ENCODE measurements at regions not wholly inside any gene's neighbourhood (a gene's known extent, or its start where the extent isn't known, plus 50 kb on each side); places are given as distances from the start of the nearest gene placed in this dataset.

DNA sequence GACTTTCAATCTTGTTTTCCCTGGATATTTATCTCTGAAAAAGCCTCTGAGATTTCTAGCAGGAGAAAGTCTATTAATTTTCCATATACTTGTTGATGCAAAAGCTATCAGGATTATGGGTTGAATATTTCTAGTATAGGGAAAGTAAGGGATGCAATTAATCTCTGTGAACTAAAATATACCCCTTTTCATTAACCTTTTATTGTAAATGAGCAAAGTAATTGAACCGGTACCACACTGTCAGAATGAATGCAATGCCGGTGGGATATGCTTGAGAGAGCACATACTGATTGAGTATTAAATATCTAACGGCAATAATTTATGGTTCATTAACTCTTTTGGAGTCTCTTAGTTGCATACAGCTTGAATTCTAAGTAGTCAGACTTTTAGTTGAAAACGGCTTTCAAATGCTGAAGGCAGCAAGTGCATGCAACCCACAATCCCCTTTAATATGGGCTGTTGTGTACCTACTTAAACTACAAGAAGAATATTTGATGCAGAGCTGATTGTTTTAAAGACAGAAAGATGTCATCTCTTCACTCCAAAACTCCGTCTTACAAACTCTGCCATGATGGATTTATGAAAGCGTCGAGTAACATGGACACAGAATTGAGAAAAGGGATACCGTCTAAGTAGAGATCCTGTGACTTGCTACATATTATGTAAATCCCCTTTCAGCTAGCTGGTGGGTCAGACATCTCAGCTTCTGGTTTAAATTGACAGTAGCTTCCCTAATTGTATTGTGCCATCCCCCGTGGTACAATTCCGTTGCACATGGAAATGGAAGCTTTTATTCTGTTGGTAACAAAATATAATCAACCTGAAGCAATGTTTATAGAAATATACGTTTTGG, 141.3 kb upstream of the CDH8 start:
- H3K4me3 ChIP-seq (ENCODE audit: control insufficient read depth, low read depth, low read length) = no peak overlapping the region
- no peak for DNase-seq (ENCODE audit: low read depth)
- TF ChIP-seq, protein P1, sequence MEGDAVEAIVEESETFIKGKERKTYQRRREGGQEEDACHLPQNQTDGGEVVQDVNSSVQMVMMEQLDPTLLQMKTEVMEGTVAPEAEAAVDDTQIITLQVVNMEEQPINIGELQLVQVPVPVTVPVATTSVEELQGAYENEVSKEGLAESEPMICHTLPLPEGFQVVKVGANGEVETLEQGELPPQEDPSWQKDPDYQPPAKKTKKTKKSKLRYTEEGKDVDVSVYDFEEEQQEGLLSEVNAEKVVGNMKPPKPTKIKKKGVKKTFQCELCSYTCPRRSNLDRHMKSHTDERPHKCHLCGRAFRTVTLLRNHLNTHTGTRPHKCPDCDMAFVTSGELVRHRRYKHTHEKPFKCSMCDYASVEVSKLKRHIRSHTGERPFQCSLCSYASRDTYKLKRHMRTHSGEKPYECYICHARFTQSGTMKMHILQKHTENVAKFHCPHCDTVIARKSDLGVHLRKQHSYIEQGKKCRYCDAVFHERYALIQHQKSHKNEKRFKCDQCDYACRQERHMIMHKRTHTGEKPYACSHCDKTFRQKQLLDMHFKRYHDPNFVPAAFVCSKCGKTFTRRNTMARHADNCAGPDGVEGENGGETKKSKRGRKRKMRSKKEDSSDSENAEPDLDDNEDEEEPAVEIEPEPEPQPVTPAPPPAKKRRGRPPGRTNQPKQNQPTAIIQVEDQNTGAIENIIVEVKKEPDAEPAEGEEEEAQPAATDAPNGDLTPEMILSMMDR (conservative IDR thresholded peaks at IDR 0.05; ENCODE audit: control insufficient read depth, insufficient read depth, low read depth, low read length) = no peak

DNA sequence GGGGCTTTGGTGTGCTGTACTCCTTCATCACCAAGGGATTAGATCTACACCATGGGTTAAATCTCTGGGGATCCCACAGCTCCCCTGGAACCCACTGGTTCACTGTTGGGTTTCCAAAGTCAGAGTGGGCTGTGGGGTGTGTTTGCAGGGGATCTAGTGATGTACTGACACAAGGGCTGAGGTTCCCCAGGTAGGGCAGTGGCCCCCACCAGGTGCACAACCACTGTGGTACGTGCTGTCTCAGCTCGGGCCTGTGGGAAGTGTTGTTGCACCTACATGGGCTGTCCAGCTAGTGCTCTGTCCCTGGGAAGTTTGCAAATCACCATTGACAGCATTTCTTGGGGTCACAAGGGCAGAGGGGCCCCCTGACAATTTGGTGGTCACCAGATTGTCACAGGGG, 134.4 kb upstream of the CDH8 start:
- no peak for DNase-seq (ENCODE audit: low read depth)
- H3K4me3 ChIP-seq (ENCODE audit: control insufficient read depth, low read depth, low read length) = no peak overlapping the region
- TF ChIP-seq, protein P1 (conservative IDR thresholded peaks at IDR 0.05; ENCODE audit: control insufficient read depth, insufficient read depth, low read depth, low read length) = no peak

- TF ChIP-seq, protein P1 (conservative IDR thresholded peaks at IDR 0.05; ENCODE audit: control insufficient read depth, insufficient read depth, low read depth, low read length) = no peak
- H3K4me3 ChIP-seq (ENCODE audit: control insufficient read depth, low read depth, low read length) = no peak overlapping the region
- DNase-seq (ENCODE audit: low read depth) = no peak
Measured at GRCh38 chr16:62167551-62167950, 131.3 kb upstream of the CDH8 start.

- TF ChIP-seq, protein P1 (conservative IDR thresholded peaks at IDR 0.05; ENCODE audit: control insufficient read depth, insufficient read depth, low read depth, low read length) = no peak
- DNase-seq (ENCODE audit: low read depth) = no peak
- no peak overlapping the region for H3K4me3 ChIP-seq (ENCODE audit: control insufficient read depth, low read depth, low read length)
Measured at GRCh38 chr16:62157544-62157943, 121.3 kb upstream of the CDH8 start.

DNA sequence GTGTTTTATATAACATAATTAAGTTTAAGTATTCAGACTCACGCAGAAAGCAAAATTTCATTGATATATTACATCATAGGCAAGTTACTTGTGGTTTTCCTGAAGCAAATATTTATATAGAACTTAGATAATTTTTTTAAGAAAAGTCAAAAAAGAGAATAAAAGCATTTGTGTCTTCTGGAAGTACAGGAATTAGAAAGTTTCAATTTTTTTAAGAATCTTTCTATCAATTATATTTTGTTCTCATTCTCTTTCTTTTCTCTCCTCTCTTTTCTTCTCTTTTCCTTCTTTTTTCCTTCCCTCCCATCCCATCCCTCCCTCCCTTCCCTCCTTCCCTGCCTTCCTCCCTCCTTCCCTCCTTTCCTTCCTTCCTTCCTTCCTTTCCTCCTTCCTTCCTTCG, 120.7 kb upstream of the CDH8 start:
- TF ChIP-seq, protein P1 (conservative IDR thresholded peaks at IDR 0.05; ENCODE audit: control insufficient read depth, insufficient read depth, low read depth, low read length) = no peak
- no peak for DNase-seq (ENCODE audit: low read depth)
- H3K4me3 ChIP-seq (ENCODE audit: control insufficient read depth, low read depth, low read length) = no peak overlapping the region

GRCh38 chr16:62149631-62150030, 113.4 kb upstream of the CDH8 start:
- TF ChIP-seq, protein P1 (conservative IDR thresholded peaks at IDR 0.05; ENCODE audit: control insufficient read depth, insufficient read depth, low read depth, low read length) = no peak
- H3K4me3 ChIP-seq (ENCODE audit: control insufficient read depth, low read depth, low read length) = no peak overlapping the region
- DNase-seq (ENCODE audit: low read depth) = no peak
